HL-60 (cell line): ENCODE measurements at regions not wholly inside any gene's neighbourhood (a gene's known extent, or its start where the extent isn't known, plus 50 kb on each side); places are given as distances from the start of the nearest gene placed in this dataset.

ENCODE experiments used
- DNase-seq, 2 experiments: peaks; one replicate each; pipeline ENCODE4 v3.0.0-alpha.2; 2010 to 2020; ENCODE audit warnings: low read depth in 1 of 2, low spot score in 1 of 2
- H3K27ac ChIP-seq: fragments of 250-450 bp; sonication (Bioruptor Pico); replicated peaks from 2 replicates; pipeline ENCODE4 v1.5.1; 2020; ENCODE audit warnings: mild to moderate bottlenecking, moderate library complexity
- H3K27me3 ChIP-seq: fragments of 250-450 bp; sonication (Bioruptor Pico); 2 replicates; pipeline ENCODE4 v1.5.1; 2021; ENCODE audit warnings: mild to moderate bottlenecking, moderate library complexity; ENCODE audit not compliant: insufficient read depth, poor library complexity, severe bottlenecking
- H3K4me3 ChIP-seq: replicated peaks from 2 replicates; pipeline ENCODE4 v1.5.1; 2011; ENCODE audit warnings: mild to moderate bottlenecking, control low read depth, low read length; ENCODE audit not compliant: insufficient read depth
- GABPA ChIP-seq: IDR thresholded peaks from 2 replicates; pipeline ENCODE4 v1.6.1; 2012; ENCODE audit warnings: low read depth
- POLR2AphosphoS5 ChIP-seq: IDR thresholded peaks from 2 replicates; pipeline ENCODE4 v1.6.1; 2012; ENCODE audit warnings: low read depth
- REST ChIP-seq: IDR thresholded peaks from 2 replicates; pipeline ENCODE4 v1.6.1; 2012; ENCODE audit warnings: low read depth; ENCODE audit not compliant: insufficient replicate concordance
- SPI1 ChIP-seq: IDR thresholded peaks from 2 replicates; pipeline ENCODE4 v1.6.1; 2012; ENCODE audit warnings: low read depth, mild to moderate bottlenecking, borderline replicate concordance
- TF ChIP-seq, protein P1 (sequence below): IDR thresholded peaks from one replicate; pipeline ENCODE4 v1.5.1; 2011; ENCODE audit warnings: low read length, control low read depth, inconsistent platforms; ENCODE audit not compliant: insufficient read depth

GRCh38 chr20:1720226-1720625 lies 62.6 kb upstream of the SIRPG start:
- Histone ChIP-seq H3K4me3 (no peak overlapping the region), H3K27ac (no peak overlapping the region), H3K27me3 (no peaks in the 10 kb centered on the region)
- no peak for DNase-seq
- TF ChIP-seq GABPA (no peak), REST (no peak), SPI1 (no peak), POLR2AphosphoS5 (no peak)
- TF ChIP-seq, protein P1, sequence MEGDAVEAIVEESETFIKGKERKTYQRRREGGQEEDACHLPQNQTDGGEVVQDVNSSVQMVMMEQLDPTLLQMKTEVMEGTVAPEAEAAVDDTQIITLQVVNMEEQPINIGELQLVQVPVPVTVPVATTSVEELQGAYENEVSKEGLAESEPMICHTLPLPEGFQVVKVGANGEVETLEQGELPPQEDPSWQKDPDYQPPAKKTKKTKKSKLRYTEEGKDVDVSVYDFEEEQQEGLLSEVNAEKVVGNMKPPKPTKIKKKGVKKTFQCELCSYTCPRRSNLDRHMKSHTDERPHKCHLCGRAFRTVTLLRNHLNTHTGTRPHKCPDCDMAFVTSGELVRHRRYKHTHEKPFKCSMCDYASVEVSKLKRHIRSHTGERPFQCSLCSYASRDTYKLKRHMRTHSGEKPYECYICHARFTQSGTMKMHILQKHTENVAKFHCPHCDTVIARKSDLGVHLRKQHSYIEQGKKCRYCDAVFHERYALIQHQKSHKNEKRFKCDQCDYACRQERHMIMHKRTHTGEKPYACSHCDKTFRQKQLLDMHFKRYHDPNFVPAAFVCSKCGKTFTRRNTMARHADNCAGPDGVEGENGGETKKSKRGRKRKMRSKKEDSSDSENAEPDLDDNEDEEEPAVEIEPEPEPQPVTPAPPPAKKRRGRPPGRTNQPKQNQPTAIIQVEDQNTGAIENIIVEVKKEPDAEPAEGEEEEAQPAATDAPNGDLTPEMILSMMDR, result no peak

DNA sequence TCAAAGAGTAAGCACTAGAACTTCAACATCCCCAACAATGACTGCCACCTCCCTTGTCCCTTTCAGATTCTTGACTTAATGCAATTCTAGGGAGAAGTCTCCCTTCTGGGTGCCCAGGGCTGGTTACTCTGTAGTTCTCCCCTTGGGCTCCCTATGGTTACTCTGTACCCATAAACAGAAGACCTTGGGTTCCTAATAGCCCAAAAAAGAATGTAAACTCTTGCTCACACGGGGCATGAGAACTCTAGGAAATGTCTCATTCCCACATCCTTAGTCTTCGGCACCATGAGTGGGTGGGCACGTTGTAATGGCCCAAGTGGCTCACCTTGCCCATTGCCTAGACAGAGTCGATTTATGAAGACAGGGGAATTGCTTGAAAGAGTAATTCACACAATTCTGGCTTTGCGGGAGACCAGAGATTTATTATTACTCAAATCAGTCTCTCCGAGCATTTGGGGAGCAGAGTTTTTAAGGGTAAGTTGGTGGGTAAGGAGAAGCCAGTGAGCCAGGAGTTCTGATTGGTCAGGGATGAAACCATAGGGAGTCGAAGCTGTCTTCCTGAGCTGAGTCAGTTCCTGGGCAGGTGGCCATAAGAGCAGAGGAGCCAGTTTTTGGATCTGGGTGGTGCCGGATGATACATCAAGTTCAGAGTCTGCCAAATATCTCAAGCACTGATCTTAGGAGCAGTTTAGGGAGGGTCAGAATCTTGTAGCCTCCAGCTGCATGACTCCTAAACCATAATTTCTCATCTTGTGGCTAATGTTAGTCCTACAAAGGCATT lies 61.2 kb upstream of the SIRPG start:
- Histone ChIP-seq H3K27ac (no peak overlapping the region), H3K4me3 (no peak overlapping the region), H3K27me3 (no peaks in the 10 kb centered on the region)
- DNase-seq, result no peak
- TF ChIP-seq SPI1, result no peak
- TF ChIP-seq GABPA, result no peak
- TF ChIP-seq, protein P1, result no peak
- TF ChIP-seq POLR2AphosphoS5, result no peak
- TF ChIP-seq REST, result no peak

DNA sequence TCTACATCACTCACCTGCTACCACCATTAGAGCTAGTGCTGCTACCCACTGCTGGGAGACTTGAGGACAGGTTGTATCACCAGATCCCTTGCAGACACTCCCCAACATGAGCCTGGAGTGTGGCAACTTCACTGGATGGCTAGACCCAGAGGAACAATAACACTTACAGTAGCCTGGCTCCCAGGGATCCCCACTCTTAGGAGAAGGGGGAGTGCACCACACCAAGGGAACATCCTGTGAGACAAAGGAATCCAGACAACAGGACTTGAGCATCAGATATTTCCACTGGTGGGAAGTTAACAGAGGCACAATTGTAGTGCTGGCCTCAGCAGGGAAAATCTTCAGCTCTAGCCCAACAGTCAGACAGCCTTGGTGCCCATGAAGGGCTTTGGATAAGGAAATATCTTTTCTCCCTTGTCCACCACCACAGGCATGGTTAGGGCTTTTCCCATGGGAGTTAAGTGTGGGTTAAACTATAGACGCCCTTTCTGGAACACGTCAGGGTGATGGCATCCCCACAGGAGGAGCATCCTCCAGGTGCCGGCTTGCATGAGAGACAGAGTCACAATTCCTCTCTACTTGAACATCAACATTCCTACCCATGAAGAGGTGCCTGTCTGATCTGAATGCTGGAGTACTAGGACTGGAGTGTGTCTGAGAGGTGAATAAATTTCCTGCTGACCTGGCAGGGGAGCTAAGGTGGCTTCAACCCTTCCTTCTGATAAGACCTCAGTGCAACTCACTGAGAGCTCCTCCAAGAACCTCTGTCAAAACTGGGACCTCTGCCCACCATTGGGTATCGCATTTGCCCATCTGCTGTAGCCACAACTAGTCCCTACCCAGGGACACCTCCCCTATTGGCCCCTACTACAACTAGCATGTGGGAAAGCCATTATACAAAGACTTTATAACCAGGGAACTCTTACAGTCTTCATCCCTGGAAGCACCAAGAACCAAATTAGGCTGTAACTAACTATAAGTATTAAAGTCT lies 55.4 kb upstream of the SIRPG start:
- Histone ChIP-seq H3K27me3 (no peaks in the 10 kb centered on the region), H3K4me3 (no peak overlapping the region), H3K27ac (no peak overlapping the region)
- no peak for DNase-seq
- TF ChIP-seq GABPA, result no peak
- TF ChIP-seq REST, result no peak
- TF ChIP-seq POLR2AphosphoS5, result no peak
- no peak for TF ChIP-seq SPI1
- TF ChIP-seq, protein P1, result no peak
